Effector CD4-positive, alpha-beta T cell (primary cell): ENCODE measurements at regions not wholly inside any gene's neighbourhood (a gene's known extent, or its start where the extent isn't known, plus 50 kb on each side); places are given as distances from the start of the nearest gene placed in this dataset.

Experiments used
- DNase-seq: peaks from one replicate; pipeline ENCODE4 v3.0.0-alpha.2; 2020

DNA sequence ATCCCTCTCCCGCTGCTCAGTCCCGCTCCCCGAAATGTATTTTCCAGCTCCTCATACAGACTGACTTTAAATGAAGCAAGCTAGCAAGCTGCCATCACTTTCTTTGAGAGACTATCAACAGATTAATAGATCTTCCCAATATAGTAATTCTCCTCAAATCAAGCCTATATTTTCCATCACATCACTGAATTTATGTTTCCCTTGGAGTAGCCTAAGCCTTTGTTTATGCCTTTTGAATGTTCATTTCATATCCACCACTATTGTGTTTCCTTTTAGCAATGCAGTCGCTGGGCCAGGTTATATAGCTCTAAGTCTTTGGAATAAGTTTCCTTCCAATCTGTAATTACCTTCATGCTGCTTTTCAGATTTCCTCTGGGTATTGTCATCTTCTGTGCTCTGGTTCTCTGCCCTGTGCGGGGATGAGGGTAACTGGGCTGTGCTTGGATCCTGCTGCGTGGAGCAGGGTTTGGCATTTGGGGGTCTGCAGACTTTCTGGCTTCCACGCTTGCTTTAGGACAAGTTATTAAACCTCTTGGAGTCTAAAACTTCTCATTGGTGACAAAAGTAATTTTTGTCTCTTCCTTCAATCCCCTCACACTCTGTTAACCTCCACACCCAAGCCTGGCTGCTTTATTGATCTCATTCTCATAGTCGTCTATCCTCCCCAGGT, 256.9 kb downstream of the DLEU7 start:
- no peak for DNase-seq

DNA sequence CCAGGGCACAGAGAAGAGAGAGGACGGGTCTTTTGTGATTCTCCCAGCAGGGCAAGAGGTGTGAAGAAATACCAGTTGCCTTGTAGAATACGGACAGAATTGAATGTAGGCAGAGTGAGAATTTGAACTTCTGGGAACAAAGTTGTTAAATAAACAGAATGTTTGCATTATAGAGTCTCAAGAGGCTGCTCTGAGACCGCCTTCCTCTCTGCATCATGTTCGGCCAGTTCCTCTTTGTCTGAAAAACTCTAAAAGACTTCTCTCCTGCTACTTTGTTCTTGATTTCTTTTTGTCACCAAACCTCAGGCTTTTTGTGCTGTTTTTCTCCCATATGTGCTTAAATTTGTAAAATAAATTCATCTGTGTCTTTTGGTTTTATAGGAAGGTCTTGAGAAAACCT, 256.4 kb downstream of the DLEU7 start:
- no peak for DNase-seq

DNA sequence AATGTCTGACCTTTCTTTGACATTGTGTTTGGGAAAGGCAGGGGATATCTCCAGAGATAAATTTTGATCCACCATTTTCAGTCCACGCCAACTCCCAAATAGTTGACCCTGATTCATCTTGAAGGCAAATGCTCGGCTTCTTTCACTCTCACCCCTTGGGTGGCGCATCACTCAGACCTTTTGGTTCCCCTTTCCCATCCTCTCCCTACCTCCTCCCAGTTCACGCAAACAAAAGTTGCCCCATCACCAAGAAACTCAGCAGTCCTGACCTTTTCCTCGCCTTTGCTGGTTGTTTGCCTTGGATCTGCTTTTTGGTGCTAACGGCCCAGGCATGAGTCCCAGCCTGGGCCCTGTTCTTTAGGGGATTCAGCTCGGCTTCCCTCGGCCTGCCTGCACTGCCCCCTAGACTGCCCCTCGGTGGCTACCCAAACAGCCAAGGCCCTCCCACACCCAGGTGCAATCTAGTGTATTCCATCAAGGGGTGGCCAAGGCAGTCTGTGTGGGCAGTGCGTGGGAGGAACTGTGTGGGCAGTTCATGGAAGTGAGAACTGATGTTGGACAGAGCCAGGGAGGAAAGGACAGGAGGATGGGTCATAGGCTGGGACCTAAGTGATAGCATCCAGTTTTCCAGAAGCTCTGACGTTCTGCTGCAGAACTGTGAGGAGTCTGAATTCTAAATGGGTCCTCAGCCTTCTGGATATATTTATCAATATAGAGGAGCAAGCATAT, 255.7 kb downstream of the DLEU7 start:
- no peak for DNase-seq

DNA sequence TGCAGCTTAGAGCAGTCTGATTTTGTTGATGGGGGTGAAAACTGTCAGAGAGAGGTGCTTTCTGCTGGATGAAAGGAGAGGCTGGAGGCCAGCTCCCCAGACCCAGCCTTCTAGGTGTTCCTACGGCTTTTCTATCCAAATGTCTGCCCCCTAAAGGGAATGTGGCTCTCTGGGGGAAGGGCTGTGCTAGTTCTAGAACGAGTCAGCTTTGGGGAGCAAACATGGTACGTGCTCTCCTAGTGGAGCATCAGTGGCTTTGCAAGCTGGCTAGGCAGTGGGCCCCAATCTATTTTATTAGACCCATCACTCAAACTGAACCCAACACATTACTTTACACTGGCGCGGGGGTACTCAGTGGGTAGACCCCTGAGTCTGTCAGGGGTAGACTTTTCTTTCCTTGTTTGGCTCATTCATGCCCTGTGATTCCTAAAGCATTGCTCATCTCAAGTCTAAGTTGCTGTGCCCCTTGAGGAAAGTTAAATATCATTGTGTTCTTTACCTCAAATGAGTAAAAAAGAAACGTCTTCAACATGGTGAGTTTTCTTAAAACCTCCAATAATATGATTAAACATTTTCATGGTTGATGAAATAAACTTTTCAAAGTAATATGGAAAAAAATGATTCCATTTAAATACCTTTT, 254.9 kb downstream of the DLEU7 start:
- no peak for DNase-seq

DNA sequence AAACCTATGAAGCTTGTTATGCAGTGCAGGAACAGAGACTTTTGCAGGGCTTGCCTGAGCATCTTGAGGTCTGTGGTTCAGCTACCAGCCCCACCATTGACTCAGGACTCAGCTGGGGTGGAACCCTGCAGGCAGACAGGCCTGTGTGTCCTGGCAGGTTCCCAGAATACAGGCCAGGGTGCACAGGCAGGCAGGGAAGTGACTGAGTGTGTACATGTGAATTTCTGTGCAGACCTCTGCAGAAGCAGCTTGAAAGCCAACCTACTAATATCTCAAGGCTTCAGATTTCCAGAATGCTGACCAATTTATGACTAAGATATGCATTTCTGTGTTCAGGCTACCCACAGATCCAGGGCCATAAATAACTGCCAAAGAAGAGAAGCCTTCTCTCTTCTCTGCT, 254.4 kb downstream of the DLEU7 start:
- DNase-seq: no peak

DNA sequence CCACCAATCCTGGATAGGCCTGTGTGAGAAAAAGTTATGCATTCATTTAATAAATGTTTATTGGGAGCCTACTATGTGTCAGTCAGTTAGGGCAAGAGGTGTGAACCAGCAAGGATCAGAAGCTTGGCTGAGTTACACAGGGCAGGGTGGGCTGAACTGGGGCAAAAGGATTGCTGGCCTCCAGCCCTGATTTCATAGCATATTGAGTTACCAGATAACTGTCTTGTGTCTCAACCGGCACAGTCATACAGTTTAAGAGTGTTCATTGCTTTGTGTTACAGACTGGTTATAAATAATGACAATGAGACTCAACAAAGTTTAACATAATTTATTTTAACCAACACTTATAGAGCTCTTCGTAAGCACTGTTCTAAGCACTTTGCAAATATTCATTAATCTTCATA, 253.8 kb downstream of the DLEU7 start:
- DNase-seq: no peak

DNA sequence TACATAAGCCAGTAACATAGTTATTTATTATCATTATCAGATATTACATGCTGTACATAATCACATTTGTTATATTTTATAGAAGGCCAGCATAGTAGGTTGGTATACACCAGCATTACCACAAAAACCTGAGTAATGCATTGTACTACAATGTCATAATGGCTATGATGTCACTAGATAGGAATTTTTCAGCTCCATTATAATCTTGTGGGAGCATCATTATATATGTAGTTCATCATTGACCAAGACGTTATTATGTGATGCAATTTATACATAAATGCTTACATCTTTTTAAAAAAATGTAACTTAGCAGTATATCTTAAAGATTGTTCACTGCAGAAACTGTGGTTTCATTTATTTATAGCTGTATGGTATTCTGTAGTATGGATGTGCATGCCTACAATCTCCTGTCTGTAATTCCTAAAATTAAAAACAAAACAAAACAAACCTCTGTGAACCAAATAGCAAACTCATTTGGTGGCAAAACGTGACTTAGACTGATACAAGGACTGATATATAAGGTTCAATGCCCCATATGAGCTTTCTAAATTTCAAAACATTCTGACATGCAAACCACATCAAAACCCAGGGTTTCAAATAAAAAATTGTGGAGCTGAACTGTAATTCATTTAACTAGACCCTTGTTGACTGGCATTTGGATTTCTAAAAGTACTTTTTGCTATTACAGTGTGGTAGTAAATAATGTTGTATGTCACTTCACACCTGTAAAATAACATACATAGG, 250.9 kb downstream of the DLEU7 start:
- DNase-seq: no peak

DNA sequence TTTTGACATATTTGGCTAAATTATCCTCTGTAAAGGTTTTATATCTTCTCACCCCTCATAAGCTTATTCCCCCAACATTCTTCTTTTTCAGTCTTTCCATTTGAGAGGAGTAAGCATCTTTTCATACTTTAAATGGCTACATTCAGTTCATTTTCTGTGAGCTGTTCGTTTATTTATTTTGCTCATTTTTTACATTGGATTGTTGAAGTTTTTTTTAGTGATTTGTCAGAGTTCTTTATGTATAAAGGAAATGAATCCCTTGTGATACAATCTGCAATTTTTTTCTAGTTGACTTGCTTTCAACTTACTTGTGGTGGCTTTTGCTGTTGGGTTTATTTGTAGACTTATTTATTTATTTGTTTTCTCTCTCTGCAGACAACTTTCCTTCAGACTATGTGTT, 250.3 kb downstream of the DLEU7 start:
- no peak for DNase-seq

DNA sequence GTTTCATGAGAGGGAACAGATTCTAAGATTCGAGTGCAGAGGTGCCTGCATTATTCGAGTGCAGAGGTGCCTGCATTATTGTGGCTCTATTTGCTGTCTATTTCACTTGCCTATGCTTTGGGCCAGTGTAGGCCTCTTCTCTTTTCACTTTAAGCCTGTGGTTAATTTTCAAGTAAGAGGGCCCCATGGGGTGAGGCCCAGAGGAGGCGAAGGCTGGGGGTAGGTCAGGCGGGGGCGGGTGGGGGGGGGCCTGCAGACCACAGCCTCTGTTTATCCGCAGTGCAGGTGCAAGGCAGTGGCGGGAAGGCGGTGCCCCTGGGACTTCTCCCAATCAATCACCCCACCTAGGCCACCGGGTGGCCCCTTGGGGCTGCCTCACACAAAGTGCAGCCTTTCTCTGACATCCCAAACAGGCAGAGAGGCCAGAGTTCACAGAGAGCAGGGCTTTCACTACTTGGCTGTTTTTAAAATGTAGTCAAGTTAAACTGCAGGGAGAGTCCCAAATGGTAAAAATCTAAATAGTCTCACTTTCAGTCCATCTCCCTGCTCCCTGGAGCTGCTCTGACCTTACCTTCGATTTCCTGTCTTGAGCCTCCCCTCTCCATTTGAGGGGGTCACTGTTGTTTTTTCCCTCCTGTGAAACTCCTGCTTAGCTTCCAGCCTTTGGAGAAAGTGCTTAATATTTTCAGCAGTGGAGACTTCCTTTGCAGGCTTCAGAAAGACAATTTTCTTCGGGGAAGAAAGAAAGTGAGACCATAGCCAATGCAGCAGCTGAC, 249.0 kb downstream of the DLEU7 start:
- DNase-seq: no peak

DNA sequence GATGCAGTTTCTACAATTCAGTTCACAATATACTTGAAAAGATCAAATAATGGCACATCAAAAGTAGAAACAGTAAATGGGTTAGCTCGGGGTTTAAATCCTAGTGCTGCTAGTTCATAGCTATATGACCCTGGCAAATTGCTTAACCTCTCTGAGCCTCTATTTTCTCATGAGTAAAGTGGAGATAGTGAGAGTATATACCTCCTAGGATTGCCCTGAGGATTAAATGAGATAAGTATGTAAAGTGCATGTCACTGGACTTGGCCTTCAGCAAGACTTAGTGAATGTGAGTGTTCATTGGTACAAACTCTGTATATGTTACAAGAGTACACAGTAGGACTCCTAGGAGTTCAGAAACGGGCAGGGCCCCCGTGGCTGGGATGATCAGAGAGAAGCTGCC, 248.3 kb downstream of the DLEU7 start:
- no peak for DNase-seq

DNA sequence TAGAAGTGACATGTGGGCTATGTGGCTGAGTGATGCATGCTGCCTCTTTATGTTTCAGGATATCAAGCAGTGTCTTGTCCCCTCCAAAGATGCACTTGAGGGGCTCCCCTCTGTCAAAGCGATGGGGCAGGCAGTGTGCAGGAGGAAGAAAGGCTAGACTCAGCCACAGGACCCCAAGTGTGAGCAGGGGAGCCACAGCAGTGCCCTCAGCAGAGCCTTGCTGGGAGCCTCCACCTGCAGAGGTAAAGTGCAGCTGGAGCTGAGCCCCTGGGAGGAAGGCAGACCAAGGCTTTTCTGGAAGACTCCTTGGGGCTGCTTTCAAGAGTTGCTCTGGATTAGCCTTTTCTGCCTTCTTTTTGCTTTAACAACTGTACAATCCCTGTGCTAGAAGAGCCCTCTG, 247.3 kb downstream of the DLEU7 start:
- no peak for DNase-seq

DNA sequence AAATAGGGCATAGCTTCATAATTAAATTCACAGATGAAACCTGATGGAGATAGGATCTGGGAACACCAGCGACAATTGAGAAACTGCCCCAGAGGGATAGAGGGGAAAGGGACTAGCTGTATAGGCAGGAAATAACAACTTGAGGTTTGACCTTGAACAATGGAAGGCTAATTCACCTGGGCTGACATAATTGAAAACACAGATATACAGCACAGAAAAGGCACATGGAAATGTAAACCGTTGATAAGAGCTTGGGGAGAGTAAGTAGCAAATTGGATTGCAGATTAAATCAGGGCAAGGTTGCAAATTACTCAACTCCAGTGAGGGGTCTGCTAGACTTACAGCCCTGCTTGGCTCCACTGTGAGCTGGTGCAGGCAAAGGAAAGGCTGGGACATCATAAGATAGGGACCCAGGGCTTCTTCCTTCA, 246.7 kb downstream of the DLEU7 start:
- DNase-seq: no peak

DNA sequence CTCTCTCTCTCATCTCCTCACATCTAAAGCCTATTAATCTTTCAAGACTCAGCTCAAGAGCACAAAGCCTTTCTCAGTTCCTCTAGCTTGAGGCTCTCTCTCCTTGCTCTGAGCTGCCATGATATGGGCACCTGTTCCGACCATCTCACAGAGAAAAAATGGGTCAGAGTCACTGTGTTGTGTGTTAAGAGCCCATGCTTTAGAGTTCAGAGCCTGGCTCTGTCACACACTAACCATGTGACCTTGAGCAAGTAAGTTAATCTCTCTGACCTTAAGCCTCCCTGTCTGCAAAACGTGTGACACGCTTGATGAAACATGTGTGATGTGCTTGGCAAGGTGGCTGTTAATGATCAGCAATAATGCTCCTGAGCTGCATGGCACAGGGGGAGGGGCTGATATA, 245.2 kb downstream of the DLEU7 start:
- DNase-seq: no peak

DNA sequence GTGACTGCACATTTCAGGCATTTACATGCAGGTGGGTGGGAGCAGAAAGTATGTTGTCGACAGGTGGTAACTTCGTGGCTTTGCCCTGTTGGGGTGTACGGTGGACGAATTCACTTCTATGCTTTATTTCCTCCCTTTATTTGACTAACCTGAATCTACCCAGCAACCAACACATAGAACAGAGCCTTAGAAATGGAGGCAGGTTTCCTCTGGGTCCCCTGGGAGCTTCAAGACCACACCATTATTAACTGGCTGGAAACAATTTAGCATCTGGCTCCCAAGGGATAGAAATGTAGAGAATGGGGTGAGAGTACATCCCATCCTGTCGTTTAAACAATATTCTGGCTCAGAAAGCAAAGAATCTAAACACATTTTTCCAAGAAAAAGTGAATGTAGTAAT, 244.4 kb downstream of the DLEU7 start:
- no peak for DNase-seq

DNA sequence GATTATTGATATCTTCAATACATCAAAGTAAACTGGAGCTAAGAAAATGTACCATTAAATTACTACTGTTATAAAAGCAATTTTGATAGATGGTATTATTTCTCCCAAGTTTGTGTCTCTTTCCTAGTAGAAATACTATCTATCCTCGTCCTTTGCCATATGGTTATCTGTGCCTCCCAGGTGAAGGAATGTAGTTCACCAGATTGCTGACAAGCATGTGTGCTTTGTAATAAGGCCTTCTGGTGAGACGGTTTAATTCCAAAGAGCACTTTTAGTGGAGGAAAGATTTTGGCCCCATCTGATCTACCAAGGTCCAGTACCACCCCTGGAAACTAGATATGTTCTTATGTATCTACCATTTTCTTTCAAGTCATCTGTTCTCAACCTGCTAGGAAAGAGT, 243.6 kb downstream of the DLEU7 start:
- DNase-seq: no peak

DNA sequence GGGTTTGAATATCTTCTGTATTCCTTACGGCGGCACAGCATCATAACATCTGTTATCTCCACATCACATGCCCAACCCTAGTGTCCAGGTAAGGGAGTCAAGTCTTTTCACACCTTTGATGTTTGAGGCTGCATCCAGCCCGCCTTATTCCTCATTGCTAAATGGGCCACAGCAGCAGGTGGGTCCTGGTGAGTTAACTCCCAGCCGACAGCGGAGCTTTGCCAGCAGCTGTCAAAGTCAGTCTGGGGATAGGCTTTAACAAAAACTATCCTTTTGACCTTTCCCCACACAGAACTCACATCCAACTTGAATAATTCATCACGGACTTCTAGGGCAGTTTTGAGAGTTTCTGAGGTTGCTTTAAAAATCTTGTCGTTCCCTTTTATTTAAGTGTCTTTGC, 235.1 kb downstream of the DLEU7 start:
- DNase-seq: no peak

DNA sequence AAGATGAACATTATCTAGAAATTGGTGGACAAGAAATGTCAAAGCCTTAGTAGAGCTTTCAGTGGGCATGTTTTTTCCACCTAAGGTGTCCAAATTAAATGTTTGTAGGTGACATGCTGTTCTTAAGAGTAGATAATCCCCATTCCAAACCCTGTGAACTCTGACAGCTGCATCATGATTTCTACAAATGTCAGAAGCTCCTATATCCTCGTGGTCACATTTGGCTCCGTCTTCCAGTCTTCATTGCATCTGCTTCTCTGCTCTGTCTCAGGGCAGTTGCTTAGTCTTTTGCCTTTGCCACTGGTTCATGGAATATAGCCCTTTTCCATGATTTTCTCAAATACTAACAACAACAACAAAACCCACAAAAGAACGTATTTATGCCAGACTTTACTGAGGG, 234.5 kb downstream of the DLEU7 start:
- no peak for DNase-seq

DNA sequence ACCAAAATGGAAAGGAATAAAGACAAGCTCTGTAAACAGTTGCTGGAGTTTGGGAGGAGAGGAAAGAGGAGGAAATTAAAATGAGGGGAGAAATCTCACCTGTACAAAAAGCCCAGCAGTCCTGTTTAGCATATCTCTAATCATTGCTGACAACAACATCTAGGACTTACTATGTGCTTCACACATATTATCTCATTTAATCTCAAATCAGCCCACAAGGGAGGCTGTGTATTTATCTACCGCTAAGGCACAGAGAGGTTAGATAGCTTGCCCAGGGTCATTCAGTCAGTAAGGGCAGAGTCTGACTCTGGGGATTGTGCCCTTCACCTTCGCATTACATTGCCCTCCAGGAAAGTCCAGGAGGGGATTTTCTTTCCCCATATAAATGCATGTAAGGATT, 233.3 kb downstream of the DLEU7 start:
- DNase-seq: no peak

DNA sequence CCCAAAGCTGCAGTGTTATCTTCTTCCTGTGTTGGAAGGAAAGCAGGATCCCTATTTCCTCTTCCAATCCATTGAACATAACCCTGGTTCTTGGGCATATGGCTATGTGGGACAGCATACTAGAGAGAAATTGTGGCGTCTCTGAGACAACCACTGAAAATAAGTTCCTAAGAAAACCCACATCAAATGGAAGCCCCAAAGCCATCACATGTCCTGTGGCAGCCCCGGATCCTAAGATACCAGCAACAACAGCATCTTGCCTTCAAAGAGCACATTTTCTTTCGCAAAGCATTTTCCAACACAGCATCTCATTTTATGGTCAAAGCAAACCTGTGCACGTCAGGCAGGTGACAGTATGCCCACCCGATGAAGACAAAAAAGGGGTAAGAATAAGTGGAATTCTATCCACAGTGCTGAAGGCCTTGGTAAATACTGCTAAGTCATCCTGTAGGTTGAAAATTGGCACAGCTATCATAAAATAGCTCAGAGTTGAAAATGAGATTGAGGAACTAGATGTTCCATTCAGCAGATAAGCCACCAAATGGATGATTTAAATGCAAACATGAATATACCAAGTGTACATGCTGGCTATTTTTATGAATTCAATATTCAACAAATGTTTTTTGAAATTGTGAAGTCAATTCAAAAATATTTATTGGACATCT, 232.2 kb downstream of the DLEU7 start:
- no peak for DNase-seq

DNA sequence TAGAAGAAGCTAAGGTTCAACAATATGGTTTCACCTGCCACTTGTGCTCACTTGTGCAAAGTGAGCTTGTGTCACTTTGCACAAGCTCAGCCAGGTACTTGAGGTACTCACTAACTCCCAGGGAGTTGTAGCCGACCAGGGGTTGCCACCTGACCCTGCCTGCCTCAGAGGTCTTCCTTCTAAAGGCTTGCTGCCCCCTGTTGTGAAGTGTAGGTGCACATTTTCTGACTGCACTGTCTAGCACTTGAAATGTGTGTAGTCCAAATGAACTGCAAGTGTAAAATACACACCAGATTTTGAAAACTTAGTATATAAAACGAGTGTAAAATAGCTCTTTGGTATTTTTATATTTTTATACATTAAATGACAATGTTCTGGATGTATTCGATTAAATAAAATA, 230.8 kb downstream of the DLEU7 start:
- DNase-seq: no peak

DNA sequence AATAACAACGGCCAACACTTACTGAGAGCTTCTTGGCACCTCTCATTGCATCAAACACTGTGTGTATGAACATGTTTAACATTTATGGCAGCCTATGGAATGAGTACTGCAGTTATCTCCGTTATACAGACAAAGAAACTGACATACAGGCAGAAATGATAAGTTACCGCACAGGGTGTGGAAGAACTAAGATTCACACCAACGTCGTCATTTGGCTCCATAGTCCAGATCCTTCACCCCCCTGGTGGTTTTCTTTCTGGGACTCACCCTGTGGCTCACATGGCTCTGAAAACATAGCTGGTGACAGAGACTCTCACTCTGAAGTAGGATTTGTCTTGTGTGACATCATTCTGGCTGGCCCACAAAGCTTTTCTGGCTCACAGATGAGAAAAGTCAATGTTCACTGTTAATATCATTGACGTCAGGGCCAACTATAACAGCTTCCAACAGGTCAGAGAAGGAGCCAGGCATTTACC, 230.1 kb downstream of the DLEU7 start:
- no peak for DNase-seq

DNA sequence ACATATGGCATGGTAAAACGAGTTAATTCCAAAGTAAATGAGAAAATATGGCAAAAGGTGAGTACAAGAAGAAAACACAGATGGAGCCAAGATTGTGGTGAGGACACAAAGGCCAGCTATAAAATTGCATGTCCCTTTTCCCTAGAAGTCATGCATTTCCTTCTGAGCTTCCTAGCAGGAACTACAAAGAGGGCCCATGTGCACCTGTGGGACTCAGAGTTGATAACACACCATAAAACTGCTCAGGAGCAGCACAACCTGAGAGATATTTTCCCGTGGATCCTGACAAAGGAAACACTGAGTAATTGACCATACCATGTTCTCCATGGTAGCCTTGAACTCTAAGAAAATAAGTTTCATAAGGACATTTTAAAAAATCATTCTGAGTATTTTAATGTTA, 228.3 kb downstream of the DLEU7 start:
- no peak for DNase-seq
